MM.1S (cell line): ENCODE measurements at regions not wholly inside any gene's neighbourhood (a gene's known extent, or its start where the extent isn't known, plus 50 kb on each side); places are given as distances from the start of the nearest gene placed in this dataset.

ENCODE experiments used
- DNase-seq: peaks from one replicate; pipeline ENCODE4 v3.0.0-alpha.2; 2015
- H2AFZ ChIP-seq: fragments of 300-600 bp; sonication (generic); 2 replicates; pipeline ENCODE4 v1.6.0; 2016; ENCODE audit warnings: antibody characterized with exemption, low read length
- H3F3A ChIP-seq: fragments of 300-600 bp; sonication (generic); 2 replicates; pipeline ENCODE4 v1.6.1; 2016; ENCODE audit warnings: mild to moderate bottlenecking, antibody characterized with exemption, low read length, moderate library complexity, mixed read lengths; ENCODE audit not compliant: insufficient read depth
- H3K27ac ChIP-seq: fragments of 300-600 bp; sonication (generic); 2 replicates; pipeline ENCODE4 v1.5.1; 2016; ENCODE audit warnings: mild to moderate bottlenecking, low read length
- H3K27me3 ChIP-seq: fragments of 300-600 bp; sonication (generic); replicated peaks from 2 replicates; pipeline ENCODE4 v1.6.0; 2016; ENCODE audit warnings: low read length; ENCODE audit not compliant: insufficient read depth
- H3K36me3 ChIP-seq: fragments of 300-600 bp; sonication (generic); replicated peaks from 2 replicates; pipeline ENCODE4 v1.6.1; 2016; ENCODE audit warnings: mild to moderate bottlenecking, low read length, mixed read lengths; ENCODE audit not compliant: insufficient read depth
- H3K4me1 ChIP-seq: fragments of 300-600 bp; sonication (generic); 2 replicates; pipeline ENCODE4 v1.6.1; 2016; ENCODE audit warnings: low read length, mixed read lengths
- H3K4me2 ChIP-seq: fragments of 300-600 bp; sonication (generic); 2 replicates; pipeline ENCODE4 v1.6.0; 2016; ENCODE audit warnings: low read depth, low read length
- H3K4me3 ChIP-seq: fragments of 300-600 bp; sonication (generic); 2 replicates; pipeline ENCODE4 v1.5.1; 2016; ENCODE audit warnings: low read length, mixed read lengths
- H3K79me2 ChIP-seq: fragments of 300-600 bp; sonication (generic); 2 replicates; pipeline ENCODE4 v1.6.1; 2016; ENCODE audit warnings: mixed run types, low read length, mixed read lengths
- H3K9ac ChIP-seq: fragments of 300-600 bp; sonication (generic); 2 replicates; pipeline ENCODE4 v1.6.1; 2016; ENCODE audit warnings: low read length, mixed read lengths
- H3K9me2 ChIP-seq: fragments of 300-600 bp; sonication (generic); replicated peaks from 2 replicates; pipeline ENCODE4 v1.6.1; 2016; ENCODE audit warnings: mild to moderate bottlenecking, low read length, mixed read lengths; ENCODE audit not compliant: insufficient read depth
- H3K9me3 ChIP-seq: fragments of 300-600 bp; sonication (generic); replicated peaks from 2 replicates; pipeline ENCODE4 v1.6.1; 2016; ENCODE audit warnings: mild to moderate bottlenecking, low read length, mixed read lengths; ENCODE audit not compliant: insufficient read depth
- H4K20me1 ChIP-seq: fragments of 300-600 bp; sonication (generic); 2 replicates; pipeline ENCODE4 v1.6.1; 2016; ENCODE audit warnings: mild to moderate bottlenecking, low read length, moderate library complexity, mixed read lengths; ENCODE audit not compliant: insufficient read depth
- EZH2 ChIP-seq: fragments of 300-600 bp; sonication (generic); optimal IDR thresholded peaks from 2 replicates; pipeline ENCODE3; 2017; ENCODE audit warnings: low read depth, mild to moderate bottlenecking, antibody characterized with exemption, low read length, mixed read lengths
- EZH2phosphoT487 ChIP-seq: fragments of 300-600 bp; sonication (generic); IDR thresholded peaks from 2 replicates; pipeline ENCODE4 v1.6.1; 2018; ENCODE audit warnings: antibody characterized with exemption, low read length
- TF ChIP-seq, protein P1 (sequence below): fragments of 300-600 bp; sonication (generic); IDR thresholded peaks from 2 replicates; pipeline ENCODE4 v1.5.1; 2016; ENCODE audit warnings: antibody characterized with exemption, low read length, mixed read lengths

GRCh38 chr11:28412029-28412428 lies 303.8 kb downstream of the METTL15 start:
- H3K9ac ChIP-seq: no peak overlapping the region
- no peak for DNase-seq
- H3K9me3 ChIP-seq: no peaks in the 10 kb centered on the region
- no peak overlapping the region for H3K27ac ChIP-seq
- H3K4me1 ChIP-seq: no peaks in the 10 kb centered on the region
- no peaks in the 10 kb centered on the region for H3K9me2 ChIP-seq
- no peaks in the 10 kb centered on the region for H3K36me3 ChIP-seq
- no peak overlapping the region for H2AFZ ChIP-seq
- H3K4me2 ChIP-seq: no peak overlapping the region
- H3K27me3 ChIP-seq: no peaks in the 10 kb centered on the region
- TF ChIP-seq EZH2phosphoT487 (no peak), EZH2 (no peak)
- TF ChIP-seq, protein P1, sequence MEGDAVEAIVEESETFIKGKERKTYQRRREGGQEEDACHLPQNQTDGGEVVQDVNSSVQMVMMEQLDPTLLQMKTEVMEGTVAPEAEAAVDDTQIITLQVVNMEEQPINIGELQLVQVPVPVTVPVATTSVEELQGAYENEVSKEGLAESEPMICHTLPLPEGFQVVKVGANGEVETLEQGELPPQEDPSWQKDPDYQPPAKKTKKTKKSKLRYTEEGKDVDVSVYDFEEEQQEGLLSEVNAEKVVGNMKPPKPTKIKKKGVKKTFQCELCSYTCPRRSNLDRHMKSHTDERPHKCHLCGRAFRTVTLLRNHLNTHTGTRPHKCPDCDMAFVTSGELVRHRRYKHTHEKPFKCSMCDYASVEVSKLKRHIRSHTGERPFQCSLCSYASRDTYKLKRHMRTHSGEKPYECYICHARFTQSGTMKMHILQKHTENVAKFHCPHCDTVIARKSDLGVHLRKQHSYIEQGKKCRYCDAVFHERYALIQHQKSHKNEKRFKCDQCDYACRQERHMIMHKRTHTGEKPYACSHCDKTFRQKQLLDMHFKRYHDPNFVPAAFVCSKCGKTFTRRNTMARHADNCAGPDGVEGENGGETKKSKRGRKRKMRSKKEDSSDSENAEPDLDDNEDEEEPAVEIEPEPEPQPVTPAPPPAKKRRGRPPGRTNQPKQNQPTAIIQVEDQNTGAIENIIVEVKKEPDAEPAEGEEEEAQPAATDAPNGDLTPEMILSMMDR: no peak
- no peaks in the 10 kb centered on the region for H3F3A ChIP-seq
- no peaks in the 10 kb centered on the region for H3K79me2 ChIP-seq
- H4K20me1 ChIP-seq: no peaks in the 10 kb centered on the region
- H3K4me3 ChIP-seq: no peak overlapping the region

- Histone ChIP-seq H3F3A (no peaks in the 10 kb centered on the region), H3K79me2 (no peaks in the 10 kb centered on the region), H3K9ac (no peak overlapping the region), H2AFZ (no peak overlapping the region), H3K36me3 (no peaks in the 10 kb centered on the region), H3K27ac (no peak overlapping the region), H3K4me3 (no peak overlapping the region), H4K20me1 (no peaks in the 10 kb centered on the region), H3K4me2 (no peak overlapping the region), H3K27me3 (no peaks in the 10 kb centered on the region), H3K9me2 (no peaks in the 10 kb centered on the region), H3K4me1 (no peaks in the 10 kb centered on the region), H3K9me3 (no peaks in the 10 kb centered on the region)
- DNase-seq: no peak
- TF ChIP-seq, protein P1: no peak
- TF ChIP-seq EZH2 (no peak), EZH2phosphoT487 (no peak)
Observed at GRCh38 chr11:28401446-28401845, 293.3 kb downstream of the METTL15 start.

DNA sequence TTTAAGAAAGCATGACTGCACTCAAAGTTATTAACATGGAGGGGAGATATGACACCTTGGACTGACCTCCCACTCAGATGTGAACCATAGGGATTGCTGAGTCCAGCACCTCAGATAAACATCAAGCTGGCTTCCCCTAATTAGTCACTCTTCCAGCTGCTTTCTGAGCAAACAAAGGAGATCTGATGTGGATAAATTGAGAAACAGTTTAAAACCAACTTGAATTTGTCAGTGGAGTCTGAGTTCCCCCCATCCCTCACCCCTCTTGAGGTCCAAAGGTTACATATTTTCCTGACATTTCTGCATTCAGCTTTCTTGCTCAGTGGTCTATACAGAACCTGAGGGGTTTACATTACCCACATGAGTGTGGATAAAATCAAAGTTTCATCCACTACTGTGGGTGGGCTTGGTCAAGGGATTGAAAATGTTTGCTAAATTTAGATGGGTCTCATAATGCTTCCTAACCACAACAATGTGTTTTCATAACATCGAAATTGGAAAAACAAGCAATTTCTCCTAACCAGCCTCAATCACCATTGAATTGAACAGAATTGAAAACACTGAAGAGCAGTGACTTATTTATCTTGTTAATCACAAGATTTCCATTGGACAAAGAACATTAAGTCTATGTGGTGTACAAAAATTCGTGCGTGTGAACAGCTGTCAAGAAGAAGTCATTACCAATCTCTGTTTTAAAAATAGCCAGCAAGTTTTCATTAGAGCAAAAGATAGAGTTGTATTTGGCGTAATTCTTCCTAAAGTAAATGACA lies 292.3 kb downstream of the METTL15 start:
- TF ChIP-seq EZH2phosphoT487 (no peak), EZH2 (no peak)
- TF ChIP-seq, protein P1: no peak
- Histone ChIP-seq H4K20me1 (no peaks in the 10 kb centered on the region), H3K4me1 (no peaks in the 10 kb centered on the region), H3K27me3 (no peaks in the 10 kb centered on the region), H3K36me3 (no peaks in the 10 kb centered on the region), H3F3A (no peaks in the 10 kb centered on the region), H3K4me2 (no peak overlapping the region), H3K4me3 (no peak overlapping the region), H3K79me2 (no peaks in the 10 kb centered on the region), H3K27ac (no peak overlapping the region), H3K9ac (no peak overlapping the region), H3K9me2 (no peaks in the 10 kb centered on the region), H3K9me3 (no peaks in the 10 kb centered on the region), H2AFZ (no peak overlapping the region)
- no peak for DNase-seq
